GM21619 (cell line): ENCODE measurements at regions not wholly inside any gene's neighbourhood (a gene's known extent, or its start where the extent isn't known, plus 50 kb on each side); places are given as distances from the start of the nearest gene placed in this dataset.

ENCODE experiments used
- ATAC-seq: cut with Tn5 transposase; IDR thresholded peaks from one replicate; pipeline ENCODE4 v1.9.1; 2021; ENCODE audit not compliant: unreplicated experiment

- ATAC-seq = no peak
These were observed 139.3 kb downstream of the CXCL12 start for GRCh38 chr10:44245601-44245938.

- no peak for ATAC-seq
These were observed 139.9 kb downstream of the CXCL12 start for GRCh38 chr10:44244745-44245600.

GRCh38 chr10:44243851-44244510 is 140.9 kb downstream of the CXCL12 start:
- no peak for ATAC-seq

- no peak for ATAC-seq
These were observed 142.1 kb downstream of the CXCL12 start for GRCh38 chr10:44242826-44243225.

- no peak for ATAC-seq
These were observed 142.8 kb downstream of the CXCL12 start for GRCh38 chr10:44242091-44242490.

- ATAC-seq = no peak
These were observed 144.2 kb downstream of the CXCL12 start for GRCh38 chr10:44240584-44241205.

GRCh38 chr10:44238212-44238611 is 146.7 kb downstream of the CXCL12 start:
- no peak for ATAC-seq

GRCh38 chr10:44237364-44238049 is 147.4 kb downstream of the CXCL12 start:
- ATAC-seq = no peak

- no peak for ATAC-seq
These were observed 149.5 kb downstream of the CXCL12 start for GRCh38 chr10:44235363-44235762.

GRCh38 chr10:44234483-44234875 is 150.4 kb downstream of the CXCL12 start:
- no peak for ATAC-seq

GRCh38 chr10:44233561-44234482 is 151.1 kb downstream of the CXCL12 start:
- no peak for ATAC-seq

GRCh38 chr10:44217274-44217820 is 167.6 kb downstream of the CXCL12 start:
- ATAC-seq = no peak

GRCh38 chr10:44216073-44216472 is 168.8 kb downstream of the CXCL12 start:
- no peak for ATAC-seq

GRCh38 chr10:44209811-44210210 is 175.1 kb downstream of the CXCL12 start:
- ATAC-seq = no peak

GRCh38 chr10:44207160-44207559 is 177.7 kb downstream of the CXCL12 start:
- no peak for ATAC-seq

- no peak for ATAC-seq
These were observed 178.6 kb downstream of the CXCL12 start for GRCh38 chr10:44206127-44206818.

- ATAC-seq = no peak
These were observed 179.8 kb downstream of the CXCL12 start for GRCh38 chr10:44205067-44205466.

- ATAC-seq = no peak
These were observed 181.4 kb downstream of the CXCL12 start for GRCh38 chr10:44203535-44203934.

GRCh38 chr10:44202952-44203351 is 181.9 kb downstream of the CXCL12 start:
- no peak for ATAC-seq

GRCh38 chr10:44201656-44202055 is 183.2 kb downstream of the CXCL12 start:
- no peak for ATAC-seq
